ENCODE measurements at regions not wholly inside any gene's neighbourhood (a gene's known extent, or its start where the extent isn't known, plus 50 kb on each side); places are given as distances from the start of the nearest gene placed in this dataset.

DNA sequence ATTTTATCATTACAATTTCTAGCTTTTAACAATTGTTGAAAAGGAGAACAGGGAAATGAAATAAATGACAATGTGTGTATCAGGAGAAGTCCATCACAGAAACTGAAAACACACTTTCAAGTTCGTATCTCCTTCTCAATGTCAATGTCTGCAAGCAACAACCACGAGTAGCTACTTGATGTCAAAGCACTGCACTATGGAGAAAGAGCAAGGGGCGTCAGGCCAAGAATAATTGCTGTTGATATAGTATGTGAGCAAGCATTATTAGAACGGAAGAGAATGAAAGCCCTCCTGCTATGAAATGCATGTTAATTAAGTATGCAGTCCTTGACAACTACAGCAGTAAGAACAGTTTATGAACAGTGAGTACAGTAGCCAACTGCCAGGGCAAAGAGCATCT is 1250.1 kb downstream of the ZPLD1 start:
- peaks cover 2% of the 10 kb centered on the region for H3K9me3 Mint-ChIP-seq
- no peaks in the 10 kb centered on the region for H3K4me1 Mint-ChIP-seq
- CTCF ChIA-PET: no interaction called here
- POLR2A ChIA-PET: no interaction called here
- H3K36me3 Mint-ChIP-seq (ENCODE audit: low read depth): no peaks in the 10 kb centered on the region
- no peaks in the 10 kb centered on the region for H3K27me3 Mint-ChIP-seq
- intact Hi-C loops (cut with micrococcal nuclease): loop anchor here (10.0 kb wide), 1 partner anchor 300 kb away; no protein-coding TSS in a partner anchor
- DNase-seq (no peak), ATAC-seq (ENCODE audit: low read depth) (no peak)
- TF ChIP-seq CTCF (IDR thresholded peaks at IDR 0.05): no peak
- no peak overlapping the region for H3K27ac Mint-ChIP-seq
- H3K4me3 Mint-ChIP-seq: no peak overlapping the region

DNA sequence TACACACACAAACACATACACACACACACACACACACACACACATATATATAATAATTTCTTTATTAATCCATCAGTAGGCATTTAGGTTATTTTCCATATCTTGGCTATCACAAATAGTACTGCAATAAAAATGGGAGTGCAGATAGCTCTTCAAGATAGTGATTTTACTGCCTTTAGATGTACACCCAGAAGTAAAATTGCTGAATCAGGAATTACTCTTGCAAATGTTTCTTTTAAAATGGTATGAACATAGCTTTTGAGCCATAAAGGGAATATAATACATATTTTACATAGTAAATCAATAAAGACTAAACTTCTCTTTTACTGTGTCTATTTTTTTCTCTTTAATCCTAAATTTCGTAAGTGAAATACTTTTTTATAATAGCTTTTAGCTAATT is 1251.1 kb downstream of the ZPLD1 start:
- no peak for TF ChIP-seq CTCF (IDR thresholded peaks at IDR 0.05)
- Mint-ChIP-seq H3K4me3 (no peak overlapping the region), H3K9me3 (peaks cover 2% of the 10 kb centered on the region), H3K27me3 (no peaks in the 10 kb centered on the region), H3K36me3 (ENCODE audit: low read depth) (no peaks in the 10 kb centered on the region), H3K4me1 (no peaks in the 10 kb centered on the region), H3K27ac (no peak overlapping the region)
- DNase-seq (no peak), ATAC-seq (ENCODE audit: low read depth) (no peak)
- intact Hi-C loops (cut with micrococcal nuclease): loop anchor here (10.0 kb wide), 1 partner anchor 299 kb away; no protein-coding TSS in a partner anchor
- POLR2A ChIA-PET: no interaction called here
- CTCF ChIA-PET: no interaction called here

GRCh38 chr3:103690536-103690935 is 1255.7 kb downstream of the ZPLD1 start:
- Mint-ChIP-seq H3K27me3 (no peaks in the 10 kb centered on the region), H3K36me3 (ENCODE audit: low read depth) (no peaks in the 10 kb centered on the region), H3K9me3 (peaks cover 8% of the 10 kb centered on the region), H3K4me3 (no peak overlapping the region), H3K4me1 (no peaks in the 10 kb centered on the region), H3K27ac (no peak overlapping the region)
- CTCF ChIA-PET: no interaction called here
- intact Hi-C loops (cut with micrococcal nuclease): no loop called here
- DNase-seq: no peak
- no peak for TF ChIP-seq CTCF (IDR thresholded peaks at IDR 0.05)
- no peak for ATAC-seq (ENCODE audit: low read depth)
- POLR2A ChIA-PET: no interaction called here

GRCh38 chr3:103693831-103694230 is 1259.0 kb downstream of the ZPLD1 start:
- DNase-seq (no peak), ATAC-seq (ENCODE audit: low read depth) (no peak)
- H3K4me3 Mint-ChIP-seq: no peak overlapping the region
- H3K27me3 Mint-ChIP-seq: no peaks in the 10 kb centered on the region
- ChIA-PET POLR2A (no interaction called here), CTCF (no interaction called here)
- intact Hi-C loops (cut with micrococcal nuclease): no loop called here
- H3K9me3 Mint-ChIP-seq: peaks cover 8% of the 10 kb centered on the region
- H3K36me3 Mint-ChIP-seq (ENCODE audit: low read depth): no peaks in the 10 kb centered on the region
- TF ChIP-seq CTCF (IDR thresholded peaks at IDR 0.05): no peak
- no peaks in the 10 kb centered on the region for H3K4me1 Mint-ChIP-seq
- H3K27ac Mint-ChIP-seq: no peak overlapping the region

DNA sequence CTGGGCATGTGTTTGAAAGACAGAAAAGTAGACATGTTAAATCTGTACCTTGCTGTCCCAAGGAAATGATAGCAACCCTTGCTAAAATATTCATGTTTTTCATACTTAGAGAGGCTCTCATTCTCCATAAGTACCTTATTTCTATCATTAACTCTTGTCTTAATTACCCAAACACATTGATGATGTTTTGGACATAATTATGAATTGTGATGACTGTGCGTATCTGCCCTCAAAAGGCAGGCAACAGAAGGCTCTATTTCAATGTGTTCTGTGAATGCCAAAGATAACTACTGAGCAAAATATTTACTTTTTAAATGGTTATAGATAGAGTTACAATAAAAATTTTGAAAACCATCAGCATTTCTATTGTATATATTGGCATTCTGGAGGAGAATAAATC is 1263.8 kb downstream of the ZPLD1 start:
- H3K27ac Mint-ChIP-seq: no peak overlapping the region
- TF ChIP-seq CTCF (IDR thresholded peaks at IDR 0.05): no peak
- no peaks in the 10 kb centered on the region for H3K9me3 Mint-ChIP-seq
- no peaks in the 10 kb centered on the region for H3K4me1 Mint-ChIP-seq
- no peak overlapping the region for H3K4me3 Mint-ChIP-seq
- POLR2A ChIA-PET: no interaction called here
- H3K27me3 Mint-ChIP-seq: no peaks in the 10 kb centered on the region
- ATAC-seq (ENCODE audit: low read depth) (no peak), DNase-seq (no peak)
- intact Hi-C loops (cut with micrococcal nuclease): no loop called here
- CTCF ChIA-PET: no interaction called here
- no peaks in the 10 kb centered on the region for H3K36me3 Mint-ChIP-seq (ENCODE audit: low read depth)
